ENCODE measurements at regions not wholly inside any gene's neighbourhood (a gene's known extent, or its start where the extent isn't known, plus 50 kb on each side); places are given as distances from the start of the nearest gene placed in this dataset.

DNA sequence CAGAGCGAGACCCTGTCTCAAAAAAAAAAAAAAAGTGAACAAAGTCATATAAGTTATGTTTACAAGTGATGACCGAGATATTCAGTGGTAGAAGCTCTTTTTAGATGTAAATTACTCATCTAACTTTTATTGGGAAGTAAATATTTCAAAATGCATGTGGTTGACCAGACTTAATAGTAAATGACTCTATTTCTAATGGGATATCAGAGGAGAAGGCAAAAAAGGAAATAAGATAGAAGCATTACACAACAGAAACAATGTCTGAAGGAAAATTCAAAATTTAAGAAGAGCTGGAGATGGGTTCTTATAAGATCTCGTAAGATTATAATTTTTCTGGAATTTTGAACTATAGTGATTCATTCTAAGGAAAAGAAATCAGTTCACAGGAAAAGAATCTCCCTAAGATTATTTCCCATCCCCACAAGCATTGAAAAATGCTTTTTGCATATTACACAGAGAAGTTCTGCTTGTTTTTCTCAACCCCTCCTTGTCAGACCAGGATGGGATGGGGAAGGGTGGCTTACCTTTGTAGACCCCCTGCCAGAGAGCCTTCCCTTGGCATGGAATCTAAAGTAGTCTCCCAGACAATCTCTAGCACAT lies 63.1 kb upstream of the STK38L start (continued):
- no peak for TF ChIP-seq PHB2 (IDR thresholded peaks at IDR 0.05; ENCODE audit: low read depth)
- TF ChIP-seq ZMIZ1 (IDR thresholded peaks at IDR 0.05; ENCODE audit: low read depth in 2 of 2, low read length in 2 of 2) = no peak
- TF ChIP-seq MBD1 (CRISPR knock-in tag; IDR thresholded peaks at IDR 0.05) = no peak
- TF ChIP-seq SP1 (CRISPR knock-in tag; IDR thresholded peaks at IDR 0.05) = no peak
- no peak for TF ChIP-seq ZNF75A (CRISPR knock-in tag; IDR thresholded peaks at IDR 0.05)
- no peak for TF ChIP-seq HNRNPH1 (optimal IDR thresholded peaks at IDR 0.05; ENCODE audit: low read depth, low read length)
- TF ChIP-seq USF1 (CRISPR knock-in tag; IDR thresholded peaks at IDR 0.05) = no peak
- no peak for TF ChIP-seq TAF7 (tag; IDR thresholded peaks at IDR 0.05)
- no peak for TF ChIP-seq BACH1 (tag; IDR thresholded peaks at IDR 0.05)
